ENCODE measurements at regions not wholly inside any gene's neighbourhood (a gene's known extent, or its start where the extent isn't known, plus 50 kb on each side); places are given as distances from the start of the nearest gene placed in this dataset.

- TF ChIP-seq EZH2 (IDR thresholded peaks at IDR 0.05; ENCODE audit: low read depth, unreplicated experiment): no peak
- TF ChIP-seq CTCF (conservative IDR thresholded peaks at IDR 0.05; ENCODE audit: low read depth in 2 of 2): no peak
- no peak for TF ChIP-seq ZNF331 (CRISPR knock-in tag; IDR thresholded peaks at IDR 0.05; ENCODE audit: low read depth)
- no peak for TF ChIP-seq EZH2phosphoT487 (IDR thresholded peaks at IDR 0.05; ENCODE audit: unreplicated experiment)
- TF ChIP-seq POLR2AphosphoS5 (IDR thresholded peaks at IDR 0.05; ENCODE audit: low read depth): no peak
- TF ChIP-seq, protein P1, sequence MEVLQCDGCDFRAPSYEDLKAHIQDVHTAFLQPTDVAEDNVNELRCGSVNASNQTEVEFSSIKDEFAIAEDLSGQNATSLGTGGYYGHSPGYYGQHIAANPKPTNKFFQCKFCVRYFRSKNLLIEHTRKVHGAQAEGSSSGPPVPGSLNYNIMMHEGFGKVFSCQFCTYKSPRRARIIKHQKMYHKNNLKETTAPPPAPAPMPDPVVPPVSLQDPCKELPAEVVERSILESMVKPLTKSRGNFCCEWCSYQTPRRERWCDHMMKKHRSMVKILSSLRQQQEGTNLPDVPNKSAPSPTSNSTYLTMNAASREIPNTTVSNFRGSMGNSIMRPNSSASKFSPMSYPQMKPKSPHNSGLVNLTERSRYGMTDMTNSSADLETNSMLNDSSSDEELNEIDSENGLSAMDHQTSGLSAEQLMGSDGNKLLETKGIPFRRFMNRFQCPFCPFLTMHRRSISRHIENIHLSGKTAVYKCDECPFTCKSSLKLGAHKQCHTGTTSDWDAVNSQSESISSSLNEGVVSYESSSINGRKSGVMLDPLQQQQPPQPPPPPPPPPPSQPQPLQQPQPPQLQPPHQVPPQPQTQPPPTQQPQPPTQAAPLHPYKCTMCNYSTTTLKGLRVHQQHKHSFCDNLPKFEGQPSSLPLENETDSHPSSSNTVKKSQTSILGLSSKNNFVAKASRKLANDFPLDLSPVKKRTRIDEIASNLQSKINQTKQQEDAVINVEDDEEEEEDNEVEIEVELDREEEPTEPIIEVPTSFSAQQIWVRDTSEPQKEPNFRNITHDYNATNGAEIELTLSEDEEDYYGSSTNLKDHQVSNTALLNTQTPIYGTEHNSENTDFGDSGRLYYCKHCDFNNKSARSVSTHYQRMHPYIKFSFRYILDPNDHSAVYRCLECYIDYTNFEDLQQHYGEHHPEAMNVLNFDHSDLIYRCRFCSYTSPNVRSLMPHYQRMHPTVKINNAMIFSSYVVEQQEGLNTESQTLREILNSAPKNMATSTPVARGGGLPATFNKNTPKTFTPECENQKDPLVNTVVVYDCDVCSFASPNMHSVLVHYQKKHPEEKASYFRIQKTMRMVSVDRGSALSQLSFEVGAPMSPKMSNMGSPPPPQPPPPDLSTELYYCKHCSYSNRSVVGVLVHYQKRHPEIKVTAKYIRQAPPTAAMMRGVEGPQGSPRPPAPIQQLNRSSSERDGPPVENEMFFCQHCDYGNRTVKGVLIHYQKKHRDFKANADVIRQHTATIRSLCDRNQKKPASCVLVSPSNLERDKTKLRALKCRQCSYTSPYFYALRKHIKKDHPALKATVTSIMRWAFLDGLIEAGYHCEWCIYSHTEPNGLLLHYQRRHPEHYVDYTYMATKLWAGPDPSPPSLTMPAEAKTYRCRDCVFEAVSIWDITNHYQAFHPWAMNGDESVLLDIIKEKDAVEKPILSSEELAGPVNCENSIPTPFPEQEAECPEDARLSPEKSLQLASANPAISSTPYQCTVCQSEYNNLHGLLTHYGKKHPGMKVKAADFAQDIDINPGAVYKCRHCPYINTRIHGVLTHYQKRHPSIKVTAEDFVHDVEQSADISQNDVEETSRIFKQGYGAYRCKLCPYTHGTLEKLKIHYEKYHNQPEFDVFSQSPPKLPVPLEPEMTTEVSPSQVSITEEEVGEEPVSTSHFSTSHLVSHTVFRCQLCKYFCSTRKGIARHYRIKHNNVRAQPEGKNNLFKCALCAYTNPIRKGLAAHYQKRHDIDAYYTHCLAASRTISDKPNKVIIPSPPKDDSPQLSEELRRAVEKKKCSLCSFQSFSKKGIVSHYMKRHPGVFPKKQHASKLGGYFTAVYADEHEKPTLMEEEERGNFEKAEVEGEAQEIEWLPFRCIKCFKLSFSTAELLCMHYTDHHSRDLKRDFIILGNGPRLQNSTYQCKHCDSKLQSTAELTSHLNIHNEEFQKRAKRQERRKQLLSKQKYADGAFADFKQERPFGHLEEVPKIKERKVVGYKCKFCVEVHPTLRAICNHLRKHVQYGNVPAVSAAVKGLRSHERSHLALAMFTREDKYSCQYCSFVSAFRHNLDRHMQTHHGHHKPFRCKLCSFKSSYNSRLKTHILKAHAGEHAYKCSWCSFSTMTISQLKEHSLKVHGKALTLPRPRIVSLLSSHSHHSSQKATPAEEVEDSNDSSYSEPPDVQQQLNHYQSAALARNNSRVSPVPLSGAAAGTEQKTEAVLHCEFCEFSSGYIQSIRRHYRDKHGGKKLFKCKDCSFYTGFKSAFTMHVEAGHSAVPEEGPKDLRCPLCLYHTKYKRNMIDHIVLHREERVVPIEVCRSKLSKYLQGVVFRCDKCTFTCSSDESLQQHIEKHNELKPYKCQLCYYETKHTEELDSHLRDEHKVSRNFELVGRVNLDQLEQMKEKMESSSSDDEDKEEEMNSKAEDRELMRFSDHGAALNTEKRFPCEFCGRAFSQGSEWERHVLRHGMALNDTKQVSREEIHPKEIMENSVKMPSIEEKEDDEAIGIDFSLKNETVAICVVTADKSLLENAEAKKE (CRISPR knock-in tag; IDR thresholded peaks at IDR 0.05): no peak
- no peak for TF ChIP-seq REST (IDR thresholded peaks at IDR 0.05; ENCODE audit: unreplicated experiment)
- no peak for TF ChIP-seq CREB1 (CRISPR knock-in tag; IDR thresholded peaks at IDR 0.05; ENCODE audit: low read depth)
- TF ChIP-seq, protein P2, sequence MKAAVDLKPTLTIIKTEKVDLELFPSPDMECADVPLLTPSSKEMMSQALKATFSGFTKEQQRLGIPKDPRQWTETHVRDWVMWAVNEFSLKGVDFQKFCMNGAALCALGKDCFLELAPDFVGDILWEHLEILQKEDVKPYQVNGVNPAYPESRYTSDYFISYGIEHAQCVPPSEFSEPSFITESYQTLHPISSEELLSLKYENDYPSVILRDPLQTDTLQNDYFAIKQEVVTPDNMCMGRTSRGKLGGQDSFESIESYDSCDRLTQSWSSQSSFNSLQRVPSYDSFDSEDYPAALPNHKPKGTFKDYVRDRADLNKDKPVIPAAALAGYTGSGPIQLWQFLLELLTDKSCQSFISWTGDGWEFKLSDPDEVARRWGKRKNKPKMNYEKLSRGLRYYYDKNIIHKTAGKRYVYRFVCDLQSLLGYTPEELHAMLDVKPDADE (IDR thresholded peaks at IDR 0.05): no peak
- TF ChIP-seq ZNF114 (CRISPR knock-in tag; IDR thresholded peaks at IDR 0.05): no peak
- TF ChIP-seq NANOG (IDR thresholded peaks at IDR 0.05; ENCODE audit: borderline replicate concordance): no peak
- TF ChIP-seq STAT1 (IDR thresholded peaks at IDR 0.05; ENCODE audit: unreplicated experiment): no peak
Observed at GRCh38 chr10:121300723-121301122, 297.5 kb downstream of the FGFR2 start.

Data from GM23338 (cell line).